Right lobe of liver (tissue), 4 donors: ENCODE measurements at regions not wholly inside any gene's neighbourhood (a gene's known extent, or its start where the extent isn't known, plus 50 kb on each side); places are given as distances from the start of the nearest gene placed in this dataset.

Experiments used
- CTCF ChIP-seq, 4 donors: fragments of 200-600 bp in 3 of 4; fragments of 450-650 bp in 1 of 4; IDR thresholded peaks; one replicate each; pipeline versions ENCODE4 v1.5.1 to v1.8.0; 2016 to 2022; ENCODE audit warnings: antibody characterized with exemption in 4 of 4, mild to moderate bottlenecking in 2 of 4
- POLR2A ChIP-seq: fragments of 450-650 bp; IDR thresholded peaks from one replicate; pipeline ENCODE4 v1.6.1; 2017; ENCODE audit warnings: antibody characterized with exemption, mild to moderate bottlenecking
- donor health status: DM: no; HTN: no; CAD: no.
- donor health status: DM: no; HTN: no; CAD: no.
- donor health status: DM: no; HTN: yes; CAD: no.

DNA sequence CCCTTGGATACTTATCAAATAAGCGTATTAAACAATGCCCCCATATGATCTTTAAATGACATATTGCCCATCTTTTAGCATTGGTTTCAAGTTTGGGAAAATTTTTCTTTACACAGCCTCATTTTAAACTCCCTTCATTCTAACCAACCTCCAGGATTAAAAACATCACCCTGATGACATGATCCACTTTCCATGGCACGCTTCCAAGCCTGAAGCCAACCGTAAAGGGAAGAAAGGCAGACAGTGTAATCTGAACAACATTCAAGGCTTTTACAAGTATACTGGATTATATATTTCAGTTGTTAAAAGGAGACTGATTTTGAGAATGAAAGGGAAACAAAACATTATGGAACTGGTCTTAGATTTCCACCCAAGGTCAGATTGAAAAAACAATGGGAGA lies 1721.9 kb downstream of the OLFM4 start:
- TF ChIP-seq CTCF (IDR thresholded peaks at IDR 0.05): no peak
- TF ChIP-seq POLR2A: no peak
